ENCODE measurements at regions not wholly inside any gene's neighbourhood (a gene's known extent, or its start where the extent isn't known, plus 50 kb on each side); places are given as distances from the start of the nearest gene placed in this dataset.

- DNase-seq (ENCODE audit: low read depth in 1 of 2, low spot score in 1 of 2) (no peak), FAIRE-seq (no peak), ATAC-seq (no peak)
- H3K4me2 ChIP-seq, result no peak overlapping the region
- ChIA-PET CTCF (interaction anchor here (1.1 to 1.3 kb wide), 2 partner anchors 15 to 385 kb away, joined by 3 to 4 read pairs; no protein-coding TSS in a partner anchor), POLR2A (no interaction called here)
- H3K4me1 ChIP-seq, result no peaks in the 10 kb centered on the region
- no peak overlapping the region for H3K27ac ChIP-seq
- no peaks in the 10 kb centered on the region for H3K9me3 ChIP-seq
- no peak overlapping the region for H3K4me3 ChIP-seq
- 0% methylated on average over 1 of the region's 1 CpG for WGBS (ENCODE audit: missing lambda C conversion rate)
- TF ChIP-seq CTCF (IDR thresholded peaks at IDR 0.05) (no peak), ESRRA (IDR thresholded peaks at IDR 0.05; ENCODE audit: borderline replicate concordance, low read length) (no peak), TP53 (CRISPR knock-in tag; IDR thresholded peaks at IDR 0.05) (no peak), MAX (IDR thresholded peaks at IDR 0.05) (no peak), CBX8 (IDR thresholded peaks at IDR 0.05) (no peak), SREBF2 (IDR thresholded peaks at IDR 0.05) (no peak), NPAS2 (CRISPR knock-in tag; IDR thresholded peaks at IDR 0.05; ENCODE audit: borderline replicate concordance) (no peak), EHF (CRISPR knock-in tag; IDR thresholded peaks at IDR 0.05) (no peak), HOXB5 (CRISPR knock-in tag; IDR thresholded peaks at IDR 0.05) (no peak), JUNB (IDR thresholded peaks at IDR 0.05) (no peak), RFX5 (IDR thresholded peaks at IDR 0.05) (no peak), ZSCAN20 (CRISPR knock-in tag; IDR thresholded peaks at IDR 0.05) (no peak), KDM1A (IDR thresholded peaks at IDR 0.05; ENCODE audit: low read depth) (no peak)
- TF ChIP-seq, protein P1, sequence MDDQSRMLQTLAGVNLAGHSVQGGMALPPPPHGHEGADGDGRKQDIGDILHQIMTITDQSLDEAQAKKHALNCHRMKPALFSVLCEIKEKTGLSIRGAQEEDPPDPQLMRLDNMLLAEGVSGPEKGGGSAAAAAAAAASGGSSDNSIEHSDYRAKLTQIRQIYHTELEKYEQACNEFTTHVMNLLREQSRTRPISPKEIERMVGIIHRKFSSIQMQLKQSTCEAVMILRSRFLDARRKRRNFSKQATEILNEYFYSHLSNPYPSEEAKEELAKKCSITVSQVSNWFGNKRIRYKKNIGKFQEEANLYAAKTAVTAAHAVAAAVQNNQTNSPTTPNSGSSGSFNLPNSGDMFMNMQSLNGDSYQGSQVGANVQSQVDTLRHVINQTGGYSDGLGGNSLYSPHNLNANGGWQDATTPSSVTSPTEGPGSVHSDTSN (IDR thresholded peaks at IDR 0.05), result no peak
Measured at GRCh38 chr2:223357076-223357475, 245.1 kb downstream of the SCG2 start.

DNA sequence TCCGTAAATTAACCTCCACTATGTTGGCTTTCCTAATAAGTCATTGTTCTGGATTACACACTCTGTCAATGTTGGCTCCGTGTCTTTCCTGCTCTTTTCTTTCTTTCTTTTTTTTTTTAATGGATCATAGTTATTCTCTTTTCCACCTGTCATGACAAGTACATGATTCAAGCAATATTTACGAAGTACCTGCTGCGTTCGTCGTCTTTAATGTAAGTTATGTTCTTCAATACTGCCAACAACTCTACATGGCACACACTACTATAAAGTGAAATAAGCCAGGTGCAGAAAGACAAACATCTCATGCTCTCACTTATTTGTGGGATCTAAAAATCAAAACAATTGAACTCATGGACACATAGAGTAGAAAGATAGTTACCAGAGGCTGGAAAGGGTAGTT, 239.1 kb downstream of the SCG2 start:
- Histone ChIP-seq H3K4me1 (no peaks in the 10 kb centered on the region), H3K4me2 (no peak overlapping the region), H3K9me3 (no peaks in the 10 kb centered on the region), H3K4me3 (no peak overlapping the region), H3K27ac (no peak overlapping the region)
- TF ChIP-seq CHD4 (IDR thresholded peaks at IDR 0.05; ENCODE audit: borderline replicate concordance), result no peak
- POLR2A ChIA-PET, result no interaction called here
- no peak for FAIRE-seq
- no peak for ATAC-seq
- no peak for DNase-seq (ENCODE audit: low read depth in 1 of 2, low spot score in 1 of 2)
- CTCF ChIA-PET, result interaction anchor here (0.7 kb wide), 1 partner anchor 153 kb away, joined by 4 read pairs; no protein-coding TSS in a partner anchor
- 75% methylated on average over 6 of the region's 6 CpGs for WGBS (ENCODE audit: missing lambda C conversion rate)

DNA sequence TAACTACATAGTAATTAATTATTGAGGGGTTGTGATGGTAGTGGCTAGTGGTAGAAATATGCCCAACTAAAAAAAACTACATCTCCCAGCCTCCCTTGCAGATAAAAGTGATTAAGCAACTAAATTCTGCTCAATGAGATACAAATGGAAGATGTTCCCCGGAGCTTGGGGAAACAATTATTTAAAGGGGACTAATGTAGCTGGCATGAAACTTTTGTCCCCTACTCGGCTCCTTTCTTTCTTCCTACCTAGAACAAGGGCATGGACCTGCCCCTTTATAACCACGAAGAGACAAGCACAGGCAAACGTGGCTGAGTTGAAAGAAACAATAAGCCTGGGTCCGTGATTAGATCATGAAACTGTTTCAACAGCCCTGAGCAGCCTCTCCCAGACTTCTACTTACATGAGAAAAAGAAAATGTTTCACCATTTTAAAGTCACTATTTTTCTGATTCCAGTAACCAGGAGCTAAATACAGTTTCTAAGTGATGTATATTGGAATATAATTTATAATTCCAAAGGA, 236.9 kb downstream of the SCG2 start:
- peak overlapping the region; percentile 31; the same call in 1 of the 3 replicates for H3K4me2 ChIP-seq
- POLR2A ChIA-PET, result no interaction called here
- H3K4me3 ChIP-seq, result no peak overlapping the region
- no peak for TF ChIP-seq MYC (IDR thresholded peaks at IDR 0.05; ENCODE audit: borderline replicate concordance, low read length)
- no peak for TF ChIP-seq ZNF302 (CRISPR knock-in tag; IDR thresholded peaks at IDR 0.05)
- no peak for TF ChIP-seq CBX2 (IDR thresholded peaks at IDR 0.05; ENCODE audit: borderline replicate concordance, low read depth)
- TF ChIP-seq ZC3H11A (IDR thresholded peaks at IDR 0.05), result no peak
- no peak for TF ChIP-seq E2F6 (IDR thresholded peaks at IDR 0.05; ENCODE audit: borderline replicate concordance, low read depth)
- no peak for TF ChIP-seq RCOR1 (IDR thresholded peaks at IDR 0.05; ENCODE audit: low read depth, low read length)
- TF ChIP-seq CTCF (IDR thresholded peaks at IDR 0.05), result no peak
- no peak for TF ChIP-seq RNF2 (IDR thresholded peaks at IDR 0.05; ENCODE audit: borderline replicate concordance, low read depth)
- TF ChIP-seq HEYL (CRISPR knock-in tag; IDR thresholded peaks at IDR 0.05), result no peak
- TF ChIP-seq PHF8 (IDR thresholded peaks at IDR 0.05; ENCODE audit: borderline replicate concordance, low read depth), result no peak
- TF ChIP-seq HOXA7 (CRISPR knock-in tag; IDR thresholded peaks at IDR 0.05), result no peak
- no peak for TF ChIP-seq KDM5A (IDR thresholded peaks at IDR 0.05)
- no peak for TF ChIP-seq MAFK (IDR thresholded peaks at IDR 0.05; ENCODE audit: partially characterized antibody)
- TF ChIP-seq, protein P2, sequence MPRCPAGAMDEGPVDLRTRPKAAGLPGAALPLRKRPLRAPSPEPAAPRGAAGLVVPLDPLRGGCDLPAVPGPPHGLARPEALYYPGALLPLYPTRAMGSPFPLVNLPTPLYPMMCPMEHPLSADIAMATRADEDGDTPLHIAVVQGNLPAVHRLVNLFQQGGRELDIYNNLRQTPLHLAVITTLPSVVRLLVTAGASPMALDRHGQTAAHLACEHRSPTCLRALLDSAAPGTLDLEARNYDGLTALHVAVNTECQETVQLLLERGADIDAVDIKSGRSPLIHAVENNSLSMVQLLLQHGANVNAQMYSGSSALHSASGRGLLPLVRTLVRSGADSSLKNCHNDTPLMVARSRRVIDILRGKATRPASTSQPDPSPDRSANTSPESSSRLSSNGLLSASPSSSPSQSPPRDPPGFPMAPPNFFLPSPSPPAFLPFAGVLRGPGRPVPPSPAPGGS (IDR thresholded peaks at IDR 0.05), result no peak

More for the DNA sequence above, 236.9 kb downstream of the SCG2 start:
- no peak for DNase-seq (ENCODE audit: low read depth in 1 of 2, low spot score in 1 of 2)
- no peaks in the 10 kb centered on the region for H3K9me3 ChIP-seq
- ATAC-seq, result no peak
- no peaks in the 10 kb centered on the region for H3K4me1 ChIP-seq
- H3K27ac ChIP-seq, result no peak overlapping the region
- WGBS (ENCODE audit: missing lambda C conversion rate), result 10% methylated on average over 5 of the region's 5 CpGs
- FAIRE-seq, result no peak
- CTCF ChIA-PET, result interaction anchor here (0.9 to 1.2 kb wide), 2 partner anchors 15 to 23 kb away, joined by 3 read pairs; no protein-coding TSS in a partner anchor

Data from A549 (cell line).